ENCODE measurements at regions not wholly inside any gene's neighbourhood (a gene's known extent, or its start where the extent isn't known, plus 50 kb on each side); places are given as distances from the start of the nearest gene placed in this dataset.

GRCh38 chr13:69280399-69280798 is 827.2 kb upstream of the ATXN8OS start:
- Histone ChIP-seq H2BK120ac (replicated peaks; ENCODE audit: low read depth, low read length) (no peak overlapping the region), H3K79me1 (ENCODE audit: low read depth, low read length) (no peaks in the 10 kb centered on the region), H3K23me2 (ENCODE audit: low read depth, low read length) (no peaks in the 10 kb centered on the region), H3K56ac (replicated peaks; ENCODE audit: insufficient read length, low read depth, low read length) (no peak overlapping the region), H4K20me1 (replicated peaks in 1 of 2; ENCODE audit: control insufficient read depth in 1 of 2, insufficient read depth in 2 of 2, low read length in 2 of 2) (no peaks in the 10 kb centered on the region), H3K9ac (replicated peaks in 1 of 4; ENCODE audit: extremely low read depth in 1 of 4, low read depth in 3 of 4, low read length in 3 of 4) (no peak overlapping the region), H3K4ac (replicated peaks; ENCODE audit: insufficient read length, low read depth, low read length) (no peak overlapping the region), H2BK5ac (ENCODE audit: low read depth, low read length) (no peak overlapping the region), H2AFZ (ENCODE audit: low read length) (no peak overlapping the region; the same call in 1 of the 2 replicates), H3K79me2 (ENCODE audit: control insufficient read depth in 1 of 2, insufficient read depth in 2 of 2, low read length in 2 of 2) (no peaks in the 10 kb centered on the region), H4K91ac (replicated peaks; ENCODE audit: insufficient read length, low read length) (no peak overlapping the region), H3K18ac (ENCODE audit: extremely low read depth, low read length) (no peak overlapping the region), H3K4me1 (replicated peaks in 1 of 4; ENCODE audit: control insufficient read depth in 3 of 4, insufficient read depth in 4 of 4, low read length in 3 of 4) (no peaks in the 10 kb centered on the region), H3K14ac (ENCODE audit: insufficient read length) (no peak overlapping the region), H2BK15ac (ENCODE audit: low read length) (no peak overlapping the region), H4K5ac (ENCODE audit: insufficient read length, low read depth, low read length) (no peak overlapping the region), H3K4me3 (ENCODE audit: extremely low read depth in 1 of 4, insufficient read depth in 2 of 4, low read depth in 3 of 4, low read length in 4 of 4) (no peak overlapping the region), H3K36me3 (ENCODE audit: control insufficient read depth in 2 of 4, insufficient read depth in 4 of 4, low read length in 3 of 4) (no peaks in the 10 kb centered on the region), H3K27me3 (replicated peaks in 1 of 4; ENCODE audit: control insufficient read depth in 3 of 4, extremely low read depth in 1 of 4, insufficient read depth in 3 of 4, low read length in 3 of 4) (no peaks in the 10 kb centered on the region), H2BK20ac (ENCODE audit: low read length) (no peak overlapping the region), H3K9me3 (ENCODE audit: insufficient read depth in 2 of 2, low read depth in 1 of 2, low read length in 1 of 2) (no peaks in the 10 kb centered on the region), H2AK5ac (ENCODE audit: low read depth, low read length) (no peak overlapping the region), H4K8ac (ENCODE audit: extremely low read depth, insufficient read depth, low read length) (no peak overlapping the region), H3K4me2 (ENCODE audit: insufficient read depth in 1 of 2, low read depth in 2 of 2, low read length in 2 of 2) (no peak overlapping the region), H3K23ac (ENCODE audit: insufficient read length) (no peak overlapping the region), H2BK12ac (ENCODE audit: low read depth, low read length) (no peak overlapping the region), H3K27ac (ENCODE audit: low read depth, low read length) (no peak overlapping the region)
- POLR2A ChIA-PET (ENCODE audit: partially characterized antibody), result no interaction called here
- TF ChIP-seq MAFK (IDR thresholded peaks at IDR 0.05; ENCODE audit: low read depth, low read length) (peak; percentile 86), SIRT6 (IDR thresholded peaks at IDR 0.05; ENCODE audit: low read length) (no peak), SP4 (IDR thresholded peaks at IDR 0.05; ENCODE audit: low read length) (no peak), E2F6 (IDR thresholded peaks at IDR 0.05) (no peak), RFX5 (IDR thresholded peaks at IDR 0.05; ENCODE audit: borderline replicate concordance, low read depth, low read length) (no peak), SAP30 (IDR thresholded peaks at IDR 0.05; ENCODE audit: insufficient read depth, insufficient replicate concordance, low read length) (no peak), YY1 (IDR thresholded peaks at IDR 0.05; ENCODE audit: low read depth, low read length) (no peak), SP2 (IDR thresholded peaks at IDR 0.05; ENCODE audit: low read length) (no peak), POLR2A (IDR thresholded peaks at IDR 0.05; ENCODE audit: control extremely low read depth in 1 of 2, low read depth in 2 of 2, low read length in 2 of 2) (no peak)
- DNase-seq (ENCODE audit: low read depth in 1 of 2, low spot score in 2 of 2) (no peak), FAIRE-seq (no peak)
- CTCF ChIA-PET (ENCODE audit: partially characterized antibody), result interaction anchor here (0.6 kb wide), 2 partner anchors 8 to 1364 kb away, joined by 3 read pairs; no protein-coding TSS in a partner anchor
- WGBS, 2 experiments (ENCODE audit: extremely low coverage in 1 of 2, insufficient coverage in 1 of 2, insufficient read length in 1 of 2, insufficient replicate concordance in 2 of 2, low coverage in 1 of 2, low lambda C conversion rate in 2 of 2, missing lambda C conversion rate in 1 of 2), result 97% methylated on average over 4 of the region's 4 CpGs; no CpG with 5 or more reads in 1 of the 2 experiments

All from H1 (cell line).